Cerebellar nuclear complex (tissue), 1 donor: ENCODE measurements at regions not wholly inside any gene's neighbourhood (a gene's known extent, or its start where the extent isn't known, plus 50 kb on each side); places are given as distances from the start of the nearest gene placed in this dataset.
"Not testable (repeated sequence)": the region's sequence is repeated elsewhere in the genome, so short reads cannot be mapped to it uniquely, and the experiment has no call there.

Source experiments
- DNase-seq, 2 experiments: peaks; one replicate each; lab custom pipeline; 2025; lab: John Stamatoyannopoulos, UW

- not testable (repeated sequence) for DNase-seq
Measured at GRCh38 chr2:15824467-15824866, 115.9 kb upstream of the MYCN start.

GRCh38 chr2:15825276-15825980 is 114.9 kb upstream of the MYCN start:
- no peak for DNase-seq

- no peak for DNase-seq
Measured at GRCh38 chr2:15826273-15826717, 114.1 kb upstream of the MYCN start.

GRCh38 chr2:15827001-15827400 is 113.3 kb upstream of the MYCN start:
- no peak for DNase-seq

GRCh38 chr2:15828576-15828975 is 111.8 kb upstream of the MYCN start:
- DNase-seq = no peak

GRCh38 chr2:15829091-15829801 is 111.1 kb upstream of the MYCN start:
- no peak for DNase-seq

- no peak for DNase-seq
Measured at GRCh38 chr2:15829985-15830384, 110.4 kb upstream of the MYCN start.

- DNase-seq = no peak
Measured at GRCh38 chr2:15830937-15831549, 109.3 kb upstream of the MYCN start.

GRCh38 chr2:15832030-15832709 is 108.2 kb upstream of the MYCN start:
- no peak for DNase-seq

- no peak for DNase-seq
Measured at GRCh38 chr2:15832849-15833680, 107.3 kb upstream of the MYCN start.

- no peak for DNase-seq
Measured at GRCh38 chr2:15833731-15834130, 106.6 kb upstream of the MYCN start.

GRCh38 chr2:15834381-15835031 is 105.8 kb upstream of the MYCN start:
- DNase-seq = no peak

- no peak for DNase-seq
Measured at GRCh38 chr2:15835991-15836688, 104.2 kb upstream of the MYCN start.

GRCh38 chr2:15836689-15837610 is 103.4 kb upstream of the MYCN start:
- DNase-seq = no peak

- DNase-seq = no peak
Measured at GRCh38 chr2:15838481-15839090, 101.8 kb upstream of the MYCN start.

GRCh38 chr2:15839426-15840124 is 100.8 kb upstream of the MYCN start:
- DNase-seq = no peak

- DNase-seq = no peak
Measured at GRCh38 chr2:15840148-15840547, 100.2 kb upstream of the MYCN start.

- no peak for DNase-seq
Measured at GRCh38 chr2:15840969-15841368, 99.4 kb upstream of the MYCN start.
